GM03348 (cell line): ENCODE measurements at regions not wholly inside any gene's neighbourhood (a gene's known extent, or its start where the extent isn't known, plus 50 kb on each side); places are given as distances from the start of the nearest gene placed in this dataset.

ENCODE experiments used
- DNase-seq: peaks from one replicate; pipeline ENCODE4 v3.0.0; 2012; ENCODE audit warnings: low spot score

DNA sequence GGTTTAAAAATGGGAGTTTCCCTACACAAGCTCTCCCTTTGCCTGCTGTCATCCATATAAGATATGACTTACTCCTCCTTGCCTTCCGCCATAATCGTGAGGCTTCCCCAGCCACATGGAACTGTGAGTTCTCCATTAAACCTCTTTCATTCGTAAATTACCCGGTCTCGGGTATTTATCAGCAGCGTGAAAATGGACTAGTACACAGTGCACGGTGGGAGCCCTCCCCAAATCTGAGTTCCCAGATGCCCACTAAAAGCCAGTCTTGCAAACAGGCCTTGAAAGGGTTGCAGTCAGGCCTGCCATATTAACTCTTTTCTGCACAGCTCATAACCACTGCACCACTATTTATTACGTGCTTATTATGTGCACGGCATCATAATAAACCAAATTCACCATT is 400.9 kb downstream of the PRDM2 start:
- no peak for DNase-seq

DNA sequence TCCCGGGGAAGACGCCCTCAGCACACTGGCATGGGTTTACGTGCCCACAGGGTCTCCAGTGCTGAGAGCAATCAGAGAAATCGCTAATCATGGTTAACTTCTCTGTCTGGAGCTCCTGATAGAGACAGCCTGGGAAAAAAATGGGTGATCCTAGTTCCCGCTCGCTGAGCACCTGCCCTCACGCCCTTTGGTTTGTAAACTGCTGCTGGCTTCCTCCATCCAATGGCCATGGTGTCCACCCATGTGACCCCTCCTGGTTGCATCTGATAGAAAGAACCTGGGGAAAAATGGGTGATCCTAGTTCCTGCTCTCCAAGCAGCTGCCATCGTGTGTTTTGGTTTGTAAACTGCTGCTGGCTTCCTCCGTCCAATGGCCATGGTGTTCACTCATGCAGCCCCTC is 402.2 kb downstream of the PRDM2 start:
- no peak for DNase-seq

DNA sequence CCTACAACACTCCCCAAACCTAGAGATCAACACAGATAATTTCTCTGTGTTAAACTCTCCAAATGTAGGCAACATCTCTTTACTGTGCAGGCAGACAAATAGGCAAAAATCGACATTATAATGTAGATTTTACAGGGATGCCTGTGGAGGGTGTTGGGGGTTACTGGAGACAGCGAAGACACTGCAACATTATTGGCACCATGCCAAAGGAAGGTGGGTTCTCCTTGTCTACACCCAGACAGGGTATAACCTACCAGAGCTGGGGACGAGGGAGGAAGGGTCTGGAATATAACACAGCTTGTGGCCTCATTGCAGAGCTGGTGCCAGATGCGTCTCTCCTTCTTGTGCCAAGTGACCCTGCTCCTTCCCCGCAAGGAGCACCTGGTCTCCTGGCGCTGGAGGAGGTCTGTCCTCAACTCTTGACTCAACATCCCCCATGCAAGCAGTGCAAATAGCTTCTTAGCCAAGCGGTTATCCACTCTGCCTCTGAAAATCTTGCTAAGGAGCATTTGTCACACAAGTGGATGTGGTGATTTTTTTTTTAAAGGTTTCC is 404.0 kb downstream of the PRDM2 start:
- no peak for DNase-seq

DNA sequence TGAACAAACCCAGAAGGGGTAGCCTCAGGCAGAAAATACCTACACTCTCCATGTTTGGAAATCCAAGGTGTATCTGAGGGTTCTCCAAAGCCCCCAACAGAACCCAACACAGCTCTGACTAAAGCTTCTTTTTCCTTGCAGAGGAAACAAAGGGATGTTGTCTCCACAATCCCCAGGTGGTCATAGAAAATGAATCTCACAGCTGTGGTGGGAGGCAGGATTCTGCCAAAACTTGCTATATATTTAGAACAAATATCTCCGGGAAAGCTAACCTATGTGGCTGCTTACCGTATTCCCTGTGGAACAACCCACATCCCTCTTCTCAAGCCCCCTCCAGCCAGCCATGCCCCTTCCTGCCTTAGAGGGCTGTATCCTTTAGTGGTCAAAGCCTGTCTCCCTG is 406.1 kb downstream of the PRDM2 start:
- DNase-seq = no peak

DNA sequence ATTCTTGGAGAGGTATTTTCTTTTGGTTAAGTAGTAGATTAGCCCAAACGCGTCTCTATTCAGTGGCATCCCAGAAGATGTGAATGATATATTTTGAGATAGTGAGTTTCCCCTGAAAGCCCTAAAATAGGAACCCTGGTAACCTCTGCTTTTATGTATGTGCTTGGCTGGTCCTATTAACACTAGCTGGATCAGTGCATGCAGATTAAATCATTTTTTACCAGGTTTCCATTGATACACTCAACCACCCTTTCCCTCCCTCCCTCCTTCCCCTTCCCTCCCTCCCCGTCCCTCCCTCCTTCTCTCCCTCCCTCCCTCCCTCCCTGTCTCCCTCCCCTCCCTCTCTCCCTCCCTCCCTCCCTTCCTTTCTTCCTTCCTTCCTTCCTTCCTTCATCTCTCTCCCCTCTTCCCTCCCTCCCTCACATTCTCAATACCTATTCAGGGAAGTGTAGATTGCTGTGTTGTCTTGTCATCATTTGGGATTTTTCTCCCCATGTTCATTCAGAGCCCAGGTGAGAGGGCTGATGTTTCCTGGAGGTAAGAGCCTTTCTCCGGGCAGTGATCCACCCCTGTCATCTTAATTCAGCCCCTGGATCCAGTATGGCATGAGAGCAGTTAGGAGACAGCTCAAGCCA is 406.8 kb downstream of the PRDM2 start:
- DNase-seq = no peak

DNA sequence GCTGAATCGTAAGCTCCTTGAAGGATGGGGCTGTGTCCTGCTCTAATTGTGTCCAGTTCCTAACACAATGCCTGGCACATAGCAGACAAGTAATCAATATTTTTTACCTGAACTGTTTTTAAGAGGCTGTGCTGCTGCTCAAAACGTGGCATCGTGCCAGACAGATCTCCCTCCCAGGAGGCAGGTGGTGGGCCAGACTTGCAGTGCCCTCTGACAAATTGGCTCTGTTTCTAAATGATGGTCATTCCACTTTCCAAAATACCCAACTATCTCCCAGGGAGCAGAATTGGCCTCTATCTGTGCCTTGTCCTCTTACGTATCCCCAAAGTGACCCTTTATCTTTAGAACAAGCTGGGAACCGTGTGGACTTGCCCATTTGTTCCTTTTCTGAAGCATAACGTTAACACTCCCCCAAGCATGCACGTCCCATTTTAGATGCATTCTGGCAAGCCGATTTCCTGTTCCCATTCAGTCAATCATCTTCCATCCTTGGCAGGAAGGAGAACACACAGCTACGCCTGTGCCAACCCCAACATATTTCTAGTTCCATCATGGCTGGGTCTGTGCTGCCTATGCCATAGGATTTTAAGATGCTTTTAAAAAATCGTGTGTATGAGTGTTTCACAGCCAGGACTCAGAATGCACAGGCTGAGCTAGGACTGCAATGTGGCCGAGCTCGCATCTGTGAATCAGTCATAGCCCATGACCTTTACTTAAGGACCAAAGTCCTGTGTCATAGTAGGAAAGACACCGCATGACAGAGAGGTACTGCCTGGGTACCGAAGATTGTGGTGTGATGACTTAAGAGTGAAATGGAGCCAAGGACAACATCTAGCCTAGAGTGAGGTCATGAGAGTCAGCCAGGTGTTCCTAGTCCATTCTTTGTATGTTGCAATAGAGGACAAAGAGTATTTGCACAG is 408.6 kb downstream of the PRDM2 start:
- no peak for DNase-seq

DNA sequence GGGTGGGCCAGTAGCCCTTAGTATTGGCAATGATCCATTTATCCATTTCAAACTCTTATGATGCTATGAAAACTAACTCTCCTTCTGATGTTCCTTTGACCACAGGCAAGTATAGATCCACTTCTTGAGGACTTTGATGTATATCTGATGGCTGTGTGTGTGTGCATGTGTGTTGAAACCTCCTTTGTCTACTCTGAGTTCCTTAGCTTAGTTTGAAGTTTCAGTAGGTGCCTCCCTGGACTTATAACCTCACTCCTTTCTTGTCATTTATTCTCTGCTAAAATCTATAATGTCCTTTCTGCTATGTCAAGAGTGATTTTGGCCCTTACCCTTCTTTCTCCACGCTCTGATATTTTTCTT is 409.3 kb downstream of the PRDM2 start:
- no peak for DNase-seq

DNA sequence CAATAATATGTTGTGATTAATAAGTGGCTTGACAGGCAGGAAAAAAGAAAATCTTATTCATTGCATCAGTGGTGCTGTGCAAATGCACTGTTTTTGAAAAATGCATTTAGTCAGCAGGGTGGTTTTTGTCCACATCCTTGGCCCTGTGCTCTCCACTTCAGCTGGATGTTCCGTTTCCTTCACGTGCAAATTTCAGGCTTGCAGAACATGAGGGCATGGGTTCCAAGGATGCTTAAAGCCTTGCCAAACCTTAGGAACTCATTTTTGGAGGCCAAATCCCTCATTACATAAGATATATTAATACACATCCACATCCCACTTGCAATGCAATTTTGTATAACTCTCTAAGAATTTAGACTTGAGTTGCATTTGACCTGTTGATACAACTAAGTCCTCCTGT is 410.1 kb downstream of the PRDM2 start:
- no peak for DNase-seq

DNA sequence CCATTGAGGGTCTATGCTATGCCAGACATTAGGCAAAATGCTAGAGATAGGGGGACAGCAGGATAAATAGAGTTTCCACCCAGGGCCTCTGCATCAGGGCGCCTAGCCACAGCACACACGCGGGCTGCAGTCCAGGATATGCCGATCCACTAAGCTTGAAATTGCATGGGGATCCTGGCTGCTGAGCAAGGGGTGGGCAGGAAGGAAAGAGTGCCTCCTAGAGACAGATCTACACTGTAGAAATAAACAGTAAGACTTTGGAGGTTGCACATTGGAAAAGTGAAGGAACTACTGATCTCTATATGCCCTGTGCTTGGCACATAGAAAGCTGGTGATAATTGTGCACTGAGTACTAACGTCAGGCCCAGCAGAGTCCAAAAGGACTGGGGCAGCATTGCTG is 411.1 kb downstream of the PRDM2 start:
- no peak for DNase-seq

DNA sequence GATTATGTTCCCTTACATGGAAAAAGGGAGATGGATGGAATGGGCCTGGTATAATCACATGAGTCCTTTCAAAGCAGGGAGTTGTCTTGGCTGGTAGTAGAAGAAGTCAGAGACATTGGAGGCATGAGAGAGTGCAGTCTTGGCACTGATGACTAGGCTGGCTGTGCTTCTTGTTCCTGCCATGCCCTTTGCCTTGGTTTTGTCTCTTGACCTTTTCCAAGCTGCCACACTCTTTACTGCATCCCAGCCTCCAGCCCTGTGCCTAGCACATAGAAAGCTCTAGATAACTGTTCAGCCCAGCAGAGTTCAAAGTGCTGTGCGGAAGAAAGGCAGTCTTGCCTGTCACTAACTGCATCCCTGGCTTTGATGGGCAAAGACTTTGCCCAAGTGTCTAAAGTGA is 412.6 kb downstream of the PRDM2 start:
- DNase-seq = no peak

DNA sequence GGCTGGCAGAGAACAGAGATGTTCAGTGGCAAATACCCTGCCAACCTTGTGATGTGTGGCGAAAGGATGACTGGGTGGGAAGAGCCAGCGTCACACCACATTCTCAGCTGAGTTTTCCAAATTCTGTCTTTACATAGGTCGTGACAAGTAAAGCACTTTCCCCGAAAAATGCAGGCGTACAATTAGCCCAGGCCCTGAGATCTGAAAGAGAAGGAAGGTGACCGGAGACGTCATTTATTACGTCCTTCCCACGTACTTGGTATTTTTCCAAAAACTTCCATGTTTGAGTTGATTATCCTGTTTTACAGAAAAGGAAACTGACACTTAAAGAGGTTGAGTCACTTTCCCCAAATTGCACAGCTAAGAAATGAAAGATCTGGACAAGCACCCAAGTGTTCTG is 413.3 kb downstream of the PRDM2 start:
- no peak for DNase-seq

DNA sequence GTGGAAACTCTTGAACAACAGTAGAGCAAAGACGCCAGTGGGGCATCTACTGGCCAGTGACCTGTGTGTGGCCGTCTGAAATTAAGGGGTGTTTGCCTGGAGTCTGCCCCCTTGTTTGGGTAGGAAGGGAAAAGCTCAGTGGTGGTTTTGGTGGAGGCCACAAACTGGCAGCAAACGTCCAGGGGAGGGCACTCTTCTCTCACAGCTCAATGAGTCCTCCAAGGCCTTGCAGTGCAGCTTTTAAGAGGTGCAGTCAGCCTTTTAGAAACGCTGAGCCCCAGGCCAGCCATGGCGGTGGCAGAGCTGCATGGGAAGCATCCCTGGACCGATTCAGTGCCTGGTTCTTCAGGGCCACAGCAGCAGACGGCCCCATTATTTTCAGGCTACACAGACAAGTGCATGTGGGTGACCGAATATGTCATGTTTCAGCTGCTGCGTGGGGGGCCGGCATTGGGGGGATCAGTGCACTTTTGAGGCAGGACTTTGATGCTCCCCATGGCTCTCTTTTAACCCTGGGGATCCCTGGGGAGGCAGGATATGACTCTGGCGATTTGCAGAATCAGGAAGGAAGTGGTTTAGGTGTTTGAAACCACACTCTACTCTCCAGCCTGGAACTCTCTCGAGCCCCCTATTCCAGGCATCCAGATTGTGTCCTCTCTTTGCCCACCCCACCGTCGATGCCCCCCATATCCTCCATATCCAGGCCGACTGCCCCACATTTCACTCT is 414.0 kb downstream of the PRDM2 start:
- DNase-seq = peak; percentile 83

DNA sequence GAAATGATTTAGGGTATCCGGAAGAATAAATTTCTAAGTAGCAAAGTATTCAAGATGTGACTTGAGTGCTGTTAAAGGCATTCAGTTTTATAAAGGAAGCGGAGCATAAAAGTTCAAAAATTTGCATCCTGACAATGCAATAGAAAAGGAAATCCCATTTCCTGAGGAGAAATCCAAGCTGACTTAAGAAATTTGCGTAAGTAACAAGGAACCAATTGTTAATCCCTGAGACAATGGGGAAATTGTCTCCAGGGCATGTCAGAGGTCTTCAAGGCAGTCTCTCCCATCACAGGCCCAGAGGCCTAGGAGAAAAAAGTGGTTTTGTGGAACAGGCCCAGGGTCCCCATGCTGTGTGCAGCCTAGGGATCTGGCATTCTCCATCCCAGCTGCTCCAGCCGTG is 416.0 kb downstream of the PRDM2 start:
- DNase-seq = no peak

DNA sequence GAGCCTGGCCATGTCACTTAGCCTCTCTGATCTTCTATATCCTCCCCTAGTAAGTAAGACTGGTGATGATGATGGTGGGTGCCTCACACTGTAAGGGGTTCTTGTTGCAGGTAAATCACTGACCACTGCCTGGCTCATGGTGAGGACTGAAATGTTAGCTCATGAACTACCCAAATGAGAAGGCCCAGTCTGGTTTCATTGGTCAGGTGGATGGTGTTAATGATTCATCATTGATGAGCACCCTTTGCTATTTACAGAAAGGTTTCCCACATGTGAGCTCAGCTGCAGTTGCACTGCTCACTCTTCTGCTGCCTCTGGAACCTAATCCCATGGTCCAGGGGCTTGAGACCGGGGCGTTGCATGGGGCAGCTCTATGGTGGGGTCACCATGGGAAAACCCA is 417.7 kb downstream of the PRDM2 start:
- no peak for DNase-seq

DNA sequence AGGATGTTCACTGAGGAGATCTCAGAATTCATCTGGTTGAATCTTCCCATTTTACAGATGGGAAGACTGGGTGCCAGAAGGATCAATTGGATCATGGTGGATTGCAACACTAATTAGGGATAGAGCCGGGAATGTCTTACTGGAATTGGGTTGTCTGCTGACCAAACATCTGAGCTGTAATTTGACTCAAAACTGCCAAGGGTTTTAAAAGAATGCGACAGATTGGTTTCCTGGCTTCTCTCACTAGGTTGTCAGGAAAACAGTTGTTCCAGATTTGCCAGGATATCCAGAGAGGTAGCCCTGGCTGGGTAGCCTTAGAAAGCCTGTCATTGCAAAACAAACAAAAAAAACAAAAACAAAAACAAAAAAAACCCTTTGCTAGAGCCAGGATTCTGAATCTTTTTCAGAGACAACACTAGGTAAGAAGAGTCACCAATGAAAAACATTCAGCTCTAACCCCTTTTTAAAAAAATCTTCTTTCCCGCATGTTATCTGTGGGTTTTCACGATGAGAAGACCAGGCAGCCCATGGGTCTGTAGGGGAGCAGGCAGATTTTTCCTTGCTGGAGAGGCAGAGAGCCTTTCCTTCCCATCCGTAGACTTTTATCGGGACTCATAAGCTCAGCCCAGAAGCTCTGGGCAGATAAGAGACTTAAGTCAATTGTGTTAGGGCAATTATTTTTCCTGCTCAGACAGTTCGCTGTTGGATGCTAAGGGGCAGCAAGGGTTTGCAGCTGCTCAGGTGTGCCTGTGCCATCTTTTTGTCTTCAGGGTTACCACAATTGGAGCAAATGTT is 418.9 kb downstream of the PRDM2 start:
- DNase-seq = no peak

DNA sequence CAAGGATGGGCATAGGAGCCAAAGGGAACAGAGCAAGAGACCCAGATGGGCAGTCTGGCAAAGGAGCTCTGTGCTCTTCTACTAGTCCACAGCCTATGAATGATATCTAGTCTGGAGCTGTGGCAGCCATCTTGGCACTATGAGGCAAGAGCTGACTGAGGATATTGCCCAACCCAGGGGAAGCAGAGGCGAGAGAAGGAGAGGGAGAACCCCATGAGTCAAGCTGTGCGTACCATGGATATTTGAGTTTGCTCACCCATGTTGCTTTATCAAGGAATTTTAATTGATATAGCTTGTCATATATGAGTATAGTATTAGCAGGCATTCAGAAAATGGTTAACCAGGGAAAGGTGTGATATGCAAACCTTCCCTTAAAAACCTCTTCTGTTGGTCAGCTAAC is 420.9 kb downstream of the PRDM2 start:
- DNase-seq = no peak

DNA sequence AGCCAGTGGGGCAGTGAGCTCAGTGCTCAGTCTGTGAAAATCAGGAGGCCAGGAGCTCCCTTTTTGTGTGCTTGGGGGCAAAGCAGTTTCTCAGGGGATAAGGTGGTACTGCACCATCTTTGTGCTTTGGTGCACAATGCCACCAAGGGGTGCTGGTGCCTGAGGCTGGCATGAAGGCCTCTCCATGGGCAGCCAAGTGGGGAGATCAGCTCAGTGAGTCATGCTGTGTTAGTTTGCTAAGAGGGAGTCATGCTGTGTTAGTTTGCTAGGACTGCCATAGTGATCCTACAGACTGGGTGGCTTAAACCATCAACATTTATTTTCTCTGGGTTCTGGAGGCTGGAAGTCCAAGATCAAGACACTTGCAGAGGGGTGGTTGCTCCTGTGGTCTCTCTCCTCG is 428.1 kb downstream of the PRDM2 start:
- no peak for DNase-seq

DNA sequence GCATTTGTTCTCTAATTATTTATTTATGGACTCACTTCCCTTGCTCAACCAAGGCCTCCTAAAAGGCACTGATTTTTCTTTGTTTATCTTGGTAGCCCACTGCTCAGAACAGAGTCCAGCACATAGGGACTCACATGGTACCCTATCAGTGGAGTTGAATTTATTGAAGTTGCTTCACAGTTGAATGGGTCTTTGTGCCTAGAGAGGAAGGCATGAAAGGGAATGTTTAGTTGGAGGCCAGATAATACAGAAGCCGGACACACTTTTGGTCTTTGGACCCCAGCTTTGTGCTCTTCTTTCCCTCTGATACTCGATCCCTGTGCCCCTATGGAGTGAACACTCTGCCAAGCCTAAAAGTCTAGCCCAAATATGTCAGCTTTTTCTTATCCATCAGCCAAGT is 429.0 kb downstream of the PRDM2 start:
- DNase-seq = no peak

DNA sequence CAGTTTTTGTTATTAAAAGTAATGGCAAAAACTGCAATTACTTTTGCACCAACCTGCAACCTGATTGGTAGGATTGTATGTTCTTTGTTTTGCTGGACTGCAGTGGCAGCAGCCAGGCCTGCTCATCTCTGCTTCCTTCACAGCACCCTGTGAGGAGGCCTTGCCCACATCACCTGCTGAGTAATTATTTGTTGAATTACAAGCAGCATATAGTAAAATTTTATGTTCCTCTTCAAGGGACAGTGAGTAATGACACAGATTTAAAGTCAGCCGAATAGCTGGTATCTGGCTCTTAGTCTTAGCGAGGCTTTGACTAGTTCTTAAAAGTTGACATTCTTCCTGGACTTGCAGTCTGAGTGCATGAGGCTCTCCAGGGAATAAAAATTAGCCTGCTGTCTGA is 435.1 kb downstream of the PRDM2 start:
- DNase-seq = no peak

DNA sequence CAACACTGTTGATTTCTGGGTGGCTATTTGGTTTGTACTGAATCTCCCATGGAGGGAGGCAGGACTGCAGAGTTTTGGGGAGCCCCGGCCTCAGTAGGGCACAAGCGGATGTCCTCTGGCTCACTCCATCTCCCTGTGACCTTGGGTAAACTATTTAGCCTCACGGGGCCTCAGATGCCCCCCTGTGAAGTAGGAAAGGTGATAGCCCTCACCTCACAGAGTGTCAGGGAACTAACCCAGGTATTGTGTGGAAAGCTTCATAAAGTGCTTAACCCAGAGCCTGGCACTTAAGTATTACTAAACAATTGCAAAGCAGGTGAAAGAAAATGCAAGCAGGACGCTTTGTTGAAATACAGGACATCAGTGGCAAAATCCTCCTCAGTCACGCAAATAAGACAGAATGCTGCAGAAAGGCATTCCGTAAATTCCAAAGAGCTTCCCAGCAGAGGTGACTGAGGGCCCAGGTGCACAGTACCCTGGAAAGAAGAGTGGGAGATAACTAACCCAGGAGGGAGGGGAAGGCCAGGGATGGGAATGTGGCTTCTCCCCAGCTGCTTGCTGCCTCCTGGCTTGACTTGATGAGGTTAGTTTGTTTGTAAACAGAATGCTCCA is 436.3 kb downstream of the PRDM2 start:
- no peak for DNase-seq

DNA sequence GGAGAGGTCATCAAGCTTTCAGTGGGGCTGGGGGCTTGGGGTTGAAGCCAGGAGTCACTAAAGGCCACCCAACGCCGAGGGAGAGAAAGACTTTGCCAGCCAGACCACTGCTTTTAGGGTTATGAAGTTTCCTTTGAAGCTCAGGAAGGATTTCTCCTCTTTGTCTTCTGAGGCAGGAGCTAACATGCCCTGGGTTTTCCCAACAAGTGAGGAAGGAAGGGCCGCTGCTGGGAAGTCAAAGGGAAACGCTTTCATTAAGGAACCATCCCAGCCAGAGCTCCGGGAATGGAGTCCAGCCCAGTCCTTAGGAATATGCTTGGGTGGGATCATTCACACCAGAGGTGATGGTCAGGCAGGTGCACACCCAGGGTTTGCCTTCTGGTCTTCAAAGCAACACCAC is 436.9 kb downstream of the PRDM2 start:
- DNase-seq = no peak
